ENCODE measurements at regions not wholly inside any gene's neighbourhood (a gene's known extent, or its start where the extent isn't known, plus 50 kb on each side); places are given as distances from the start of the nearest gene placed in this dataset.

DNA sequence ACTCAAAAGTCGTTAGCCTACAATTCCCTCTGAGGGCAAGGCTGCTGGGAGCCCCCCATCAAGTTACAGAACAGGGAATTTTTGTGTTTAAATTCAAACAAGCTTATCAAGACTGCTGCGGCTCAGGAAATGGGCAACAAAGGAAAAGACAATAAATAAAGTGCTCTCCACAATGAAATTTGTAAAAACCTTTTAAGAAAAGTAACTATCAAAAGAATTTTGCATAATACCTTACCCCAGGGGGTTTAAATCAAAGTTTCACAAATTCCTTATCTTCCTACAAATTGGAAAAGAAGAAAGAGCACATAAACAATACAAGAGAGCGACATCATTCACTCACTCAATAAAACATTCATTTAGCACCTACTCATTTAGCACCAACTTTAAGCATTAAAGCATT lies 97.9 kb upstream of the CCDC160 start:
- no peaks in the 10 kb centered on the region; the same call in 1 of the 2 replicates for H3K27me3 Mint-ChIP-seq (ENCODE audit: low read depth)
- DNase-seq (ENCODE audit: low spot score): no peak
- ChIA-PET POLR2A (no interaction called here), CTCF (interaction anchor here (0.6 to 1.5 kb wide), 3 partner anchors 113 to 1134 kb away, joined by 3 to 4 read pairs (median 3); no protein-coding TSS in a partner anchor)
- H3K36me3 Mint-ChIP-seq: no peaks in the 10 kb centered on the region
- H3K27ac Mint-ChIP-seq: no peak overlapping the region
- TF ChIP-seq EMX1 (CRISPR knock-in tag; IDR thresholded peaks at IDR 0.05): no peak
- no peak for TF ChIP-seq ZNF232 (CRISPR knock-in tag; IDR thresholded peaks at IDR 0.05)
- TF ChIP-seq CBFB (CRISPR knock-in tag; IDR thresholded peaks at IDR 0.05; ENCODE audit: low read depth): no peak
- TF ChIP-seq, protein P1, sequence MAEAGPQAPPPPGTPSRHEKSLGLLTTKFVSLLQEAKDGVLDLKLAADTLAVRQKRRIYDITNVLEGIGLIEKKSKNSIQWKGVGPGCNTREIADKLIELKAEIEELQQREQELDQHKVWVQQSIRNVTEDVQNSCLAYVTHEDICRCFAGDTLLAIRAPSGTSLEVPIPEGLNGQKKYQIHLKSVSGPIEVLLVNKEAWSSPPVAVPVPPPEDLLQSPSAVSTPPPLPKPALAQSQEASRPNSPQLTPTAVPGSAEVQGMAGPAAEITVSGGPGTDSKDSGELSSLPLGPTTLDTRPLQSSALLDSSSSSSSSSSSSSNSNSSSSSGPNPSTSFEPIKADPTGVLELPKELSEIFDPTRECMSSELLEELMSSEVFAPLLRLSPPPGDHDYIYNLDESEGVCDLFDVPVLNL (CRISPR knock-in tag; IDR thresholded peaks at IDR 0.05; ENCODE audit: borderline replicate concordance, low read depth): no peak
- TF ChIP-seq IRF2 (CRISPR knock-in tag; IDR thresholded peaks at IDR 0.05; ENCODE audit: borderline replicate concordance, low read depth): no peak
- no peak for TF ChIP-seq ETV6 (CRISPR knock-in tag; IDR thresholded peaks at IDR 0.05)
- TF ChIP-seq RELA (CRISPR knock-in tag; IDR thresholded peaks at IDR 0.05; ENCODE audit: borderline replicate concordance): no peak
- H3K9me3 Mint-ChIP-seq: no peaks in the 10 kb centered on the region
- no peak for ATAC-seq
- no peak overlapping the region for H3K4me3 Mint-ChIP-seq
- H3K4me1 Mint-ChIP-seq: peaks cover 14% of the 10 kb centered on the region

GRCh38 chrX:134144231-134144630 lies 92.8 kb upstream of the CCDC160 start:
- no peak for DNase-seq (ENCODE audit: low spot score)

DNA sequence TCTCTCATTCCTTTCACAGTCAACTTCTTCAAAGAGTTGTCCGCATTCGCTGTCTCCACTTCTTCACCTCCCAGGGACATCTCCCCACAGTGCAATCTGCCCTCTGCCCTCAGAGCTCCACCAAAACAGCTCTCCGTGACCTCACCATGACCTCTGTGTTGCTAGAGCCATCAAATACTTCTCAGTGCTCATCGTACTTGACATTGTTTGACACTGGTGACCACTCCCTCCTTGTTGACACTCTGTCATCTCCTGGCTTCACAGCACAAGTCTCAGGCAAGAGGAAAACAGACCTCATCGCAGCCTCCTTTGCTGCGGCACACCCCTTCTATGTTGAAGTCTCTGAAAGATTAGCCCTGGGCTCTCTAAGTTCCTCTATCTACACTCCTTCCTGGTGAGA lies 90.5 kb upstream of the CCDC160 start:
- TF ChIP-seq, protein P2, sequence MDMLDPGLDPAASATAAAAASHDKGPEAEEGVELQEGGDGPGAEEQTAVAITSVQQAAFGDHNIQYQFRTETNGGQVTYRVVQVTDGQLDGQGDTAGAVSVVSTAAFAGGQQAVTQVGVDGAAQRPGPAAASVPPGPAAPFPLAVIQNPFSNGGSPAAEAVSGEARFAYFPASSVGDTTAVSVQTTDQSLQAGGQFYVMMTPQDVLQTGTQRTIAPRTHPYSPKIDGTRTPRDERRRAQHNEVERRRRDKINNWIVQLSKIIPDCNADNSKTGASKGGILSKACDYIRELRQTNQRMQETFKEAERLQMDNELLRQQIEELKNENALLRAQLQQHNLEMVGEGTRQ (CRISPR knock-in tag; IDR thresholded peaks at IDR 0.05): no peak
- H3K27me3 Mint-ChIP-seq (ENCODE audit: low read depth): no peaks in the 10 kb centered on the region; the same call in 1 of the 2 replicates
- no peak overlapping the region for H3K27ac Mint-ChIP-seq
- ChIA-PET POLR2A (no interaction called here), CTCF (interaction anchor here (1.0 kb wide), 1 partner anchor 149 kb away, joined by 3 read pairs; no protein-coding TSS in a partner anchor)
- H3K9me3 Mint-ChIP-seq: no peaks in the 10 kb centered on the region
- H3K4me3 Mint-ChIP-seq: no peak overlapping the region
- DNase-seq (ENCODE audit: low spot score) (no peak), ATAC-seq (no peak)
- peaks cover 9% of the 10 kb centered on the region for H3K4me1 Mint-ChIP-seq
- H3K36me3 Mint-ChIP-seq: no peaks in the 10 kb centered on the region

More at GRCh38 chrX:134144231-134144630, 92.8 kb upstream of the CCDC160 start:
- no peaks in the 10 kb centered on the region for H3K36me3 Mint-ChIP-seq
- H3K27me3 Mint-ChIP-seq (ENCODE audit: low read depth): no peaks in the 10 kb centered on the region; the same call in 1 of the 2 replicates
- TF ChIP-seq E2F5 (CRISPR knock-in tag; IDR thresholded peaks at IDR 0.05): no peak
- no peak overlapping the region for H3K27ac Mint-ChIP-seq
- CTCF ChIA-PET: interaction anchor here (0.6 to 1.8 kb wide), 10 partner anchors 12 to 352 kb away, joined by 3 to 12 read pairs (median 3); no protein-coding TSS in a partner anchor
- ATAC-seq: no peak; the same call in 1 of the 2 replicates
- peaks cover 5% of the 10 kb centered on the region for H3K4me1 Mint-ChIP-seq
- H3K9me3 Mint-ChIP-seq: no peaks in the 10 kb centered on the region
- POLR2A ChIA-PET: no interaction called here
- H3K4me3 Mint-ChIP-seq: no peak overlapping the region

GRCh38 chrX:134148172-134148692 lies 88.8 kb upstream of the CCDC160 start:
- Mint-ChIP-seq H3K27me3 (ENCODE audit: low read depth) (no peaks in the 10 kb centered on the region; the same call in 1 of the 2 replicates), H3K9me3 (no peaks in the 10 kb centered on the region), H3K4me3 (no peak overlapping the region), H3K4me1 (peaks cover 7% of the 10 kb centered on the region), H3K36me3 (no peaks in the 10 kb centered on the region), H3K27ac (no peak overlapping the region)
- ATAC-seq (no peak), DNase-seq (ENCODE audit: low spot score) (no peak)
- CTCF ChIA-PET: no interaction called here
- POLR2A ChIA-PET: no interaction called here
- TF ChIP-seq MLX (CRISPR knock-in tag; IDR thresholded peaks at IDR 0.05) (no peak), ZNF423 (CRISPR knock-in tag; IDR thresholded peaks at IDR 0.05) (no peak), JAZF1 (CRISPR knock-in tag; IDR thresholded peaks at IDR 0.05) (no peak), IRF1 (CRISPR knock-in tag; IDR thresholded peaks at IDR 0.05) (no peak), CBFB (CRISPR knock-in tag; IDR thresholded peaks at IDR 0.05; ENCODE audit: low read depth) (no peak), KAT7 (CRISPR knock-in tag; IDR thresholded peaks at IDR 0.05; ENCODE audit: borderline replicate concordance) (no peak), MYBL2 (CRISPR knock-in tag; IDR thresholded peaks at IDR 0.05) (no peak), GABPB1 (CRISPR knock-in tag; IDR thresholded peaks at IDR 0.05) (no peak), TCF7 (CRISPR knock-in tag; IDR thresholded peaks at IDR 0.05; ENCODE audit: low read depth) (no peak), SOX15 (CRISPR knock-in tag; IDR thresholded peaks at IDR 0.05) (no peak)
- TF ChIP-seq, protein P3, sequence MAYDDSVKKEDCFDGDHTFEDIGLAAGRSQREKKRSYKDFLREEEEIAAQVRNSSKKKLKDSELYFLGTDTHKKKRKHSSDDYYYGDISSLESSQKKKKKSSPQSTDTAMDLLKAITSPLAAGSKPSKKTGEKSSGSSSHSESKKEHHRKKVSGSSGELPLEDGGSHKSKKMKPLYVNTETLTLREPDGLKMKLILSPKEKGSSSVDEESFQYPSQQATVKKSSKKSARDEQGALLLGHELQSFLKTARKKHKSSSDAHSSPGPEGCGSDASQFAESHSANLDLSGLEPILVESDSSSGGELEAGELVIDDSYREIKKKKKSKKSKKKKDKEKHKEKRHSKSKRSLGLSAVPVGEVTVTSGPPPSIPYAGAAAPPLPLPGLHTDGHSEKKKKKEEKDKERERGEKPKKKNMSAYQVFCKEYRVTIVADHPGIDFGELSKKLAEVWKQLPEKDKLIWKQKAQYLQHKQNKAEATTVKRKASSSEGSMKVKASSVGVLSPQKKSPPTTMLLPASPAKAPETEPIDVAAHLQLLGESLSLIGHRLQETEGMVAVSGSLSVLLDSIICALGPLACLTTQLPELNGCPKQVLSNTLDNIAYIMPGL (CRISPR knock-in tag; IDR thresholded peaks at IDR 0.05): no peak
- TF ChIP-seq, protein P4, sequence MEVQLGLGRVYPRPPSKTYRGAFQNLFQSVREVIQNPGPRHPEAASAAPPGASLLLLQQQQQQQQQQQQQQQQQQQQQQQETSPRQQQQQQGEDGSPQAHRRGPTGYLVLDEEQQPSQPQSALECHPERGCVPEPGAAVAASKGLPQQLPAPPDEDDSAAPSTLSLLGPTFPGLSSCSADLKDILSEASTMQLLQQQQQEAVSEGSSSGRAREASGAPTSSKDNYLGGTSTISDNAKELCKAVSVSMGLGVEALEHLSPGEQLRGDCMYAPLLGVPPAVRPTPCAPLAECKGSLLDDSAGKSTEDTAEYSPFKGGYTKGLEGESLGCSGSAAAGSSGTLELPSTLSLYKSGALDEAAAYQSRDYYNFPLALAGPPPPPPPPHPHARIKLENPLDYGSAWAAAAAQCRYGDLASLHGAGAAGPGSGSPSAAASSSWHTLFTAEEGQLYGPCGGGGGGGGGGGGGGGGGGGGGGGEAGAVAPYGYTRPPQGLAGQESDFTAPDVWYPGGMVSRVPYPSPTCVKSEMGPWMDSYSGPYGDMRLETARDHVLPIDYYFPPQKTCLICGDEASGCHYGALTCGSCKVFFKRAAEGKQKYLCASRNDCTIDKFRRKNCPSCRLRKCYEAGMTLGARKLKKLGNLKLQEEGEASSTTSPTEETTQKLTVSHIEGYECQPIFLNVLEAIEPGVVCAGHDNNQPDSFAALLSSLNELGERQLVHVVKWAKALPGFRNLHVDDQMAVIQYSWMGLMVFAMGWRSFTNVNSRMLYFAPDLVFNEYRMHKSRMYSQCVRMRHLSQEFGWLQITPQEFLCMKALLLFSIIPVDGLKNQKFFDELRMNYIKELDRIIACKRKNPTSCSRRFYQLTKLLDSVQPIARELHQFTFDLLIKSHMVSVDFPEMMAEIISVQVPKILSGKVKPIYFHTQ (CRISPR knock-in tag; IDR thresholded peaks at IDR 0.05): no peak

All from WTC11 (cell line).